ENCODE measurements at regions not wholly inside any gene's neighbourhood (a gene's known extent, or its start where the extent isn't known, plus 50 kb on each side); places are given as distances from the start of the nearest gene placed in this dataset.

DNA sequence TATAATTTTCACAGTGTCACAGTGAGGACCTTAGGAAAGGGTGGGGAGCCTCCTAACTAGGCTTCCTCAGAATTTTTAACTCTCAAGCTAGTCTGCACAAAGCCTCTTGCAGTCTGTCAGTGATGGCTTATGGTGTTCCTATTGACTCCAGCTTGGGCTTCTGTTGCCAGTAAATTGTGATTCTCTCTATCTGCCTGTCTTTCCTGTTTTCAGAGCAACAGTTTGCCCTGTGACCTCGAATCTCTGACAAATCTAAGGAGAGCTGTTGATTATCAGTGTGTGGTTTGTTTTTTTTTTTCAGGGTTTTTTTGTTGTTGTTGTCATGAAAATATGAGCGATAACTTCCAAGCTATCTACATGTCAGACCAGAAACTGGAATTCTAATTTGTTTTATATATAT is 423.2 kb upstream of the B3GALT2 start:
- H3K4me3 Mint-ChIP-seq: no peak overlapping the region
- H3K36me3 Mint-ChIP-seq (ENCODE audit: low read depth): no peaks in the 10 kb centered on the region
- H3K27me3 Mint-ChIP-seq (ENCODE audit: low read depth): no peaks in the 10 kb centered on the region

DNA sequence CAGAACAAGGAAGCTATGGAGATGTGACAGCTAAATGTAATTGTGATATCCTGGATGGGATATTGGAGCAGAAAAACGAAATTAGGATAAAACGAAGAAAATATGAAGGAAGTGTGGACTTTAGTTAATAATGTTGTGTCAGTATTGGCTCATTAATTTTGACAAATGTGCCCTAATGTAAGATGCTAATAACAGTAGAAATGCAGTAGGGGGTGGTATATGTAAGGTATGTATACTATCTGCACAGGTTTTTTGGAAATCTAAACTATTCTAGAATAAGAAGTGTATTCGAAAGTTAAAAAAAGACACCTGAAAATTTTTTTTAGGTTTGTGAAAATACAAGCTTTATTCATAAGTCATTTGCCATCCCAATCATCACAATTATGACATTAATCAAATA is 421.4 kb upstream of the B3GALT2 start:
- Mint-ChIP-seq H3K27ac (no peak overlapping the region), H3K27me3 (ENCODE audit: low read depth) (no peaks in the 10 kb centered on the region), H3K4me1 (no peaks in the 10 kb centered on the region), H3K36me3 (ENCODE audit: low read depth) (no peaks in the 10 kb centered on the region), H3K9me3 (peaks cover 7% of the 10 kb centered on the region), H3K4me3 (no peak overlapping the region)
- TF ChIP-seq CTCF (IDR thresholded peaks at IDR 0.05; ENCODE audit: unreplicated experiment in 3 of 3): no peak

More for the DNA sequence above, 423.2 kb upstream of the B3GALT2 start:
- no peak for TF ChIP-seq CTCF (IDR thresholded peaks at IDR 0.05; ENCODE audit: unreplicated experiment in 3 of 3)
- no peak overlapping the region for H3K27ac Mint-ChIP-seq
- peaks cover 7% of the 10 kb centered on the region for H3K9me3 Mint-ChIP-seq
- no peaks in the 10 kb centered on the region for H3K4me1 Mint-ChIP-seq

- no peak for TF ChIP-seq CTCF (IDR thresholded peaks at IDR 0.05; ENCODE audit: unreplicated experiment in 3 of 3)
Measured at GRCh38 chr1:193606035-193606434, 419.6 kb upstream of the B3GALT2 start.

DNA sequence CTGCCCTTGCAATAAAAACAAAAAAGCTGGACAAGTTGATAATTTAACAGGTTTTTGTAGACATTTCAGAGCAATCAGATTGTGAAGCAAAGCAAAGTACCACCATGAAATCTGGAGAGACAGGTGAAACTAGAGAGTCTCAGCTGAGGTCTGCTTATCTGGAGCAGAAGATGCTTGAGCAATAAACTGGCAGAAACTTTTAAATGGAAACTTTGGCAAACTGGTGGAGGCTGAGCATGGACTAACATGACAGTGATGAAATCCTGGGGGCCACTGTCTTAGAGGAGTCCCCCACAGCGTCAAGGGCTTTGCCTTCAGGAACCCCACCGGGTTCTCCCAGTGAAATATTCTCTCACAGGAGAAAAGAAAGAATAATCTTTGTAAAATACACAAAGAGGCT is 416.3 kb upstream of the B3GALT2 start:
- H3K4me3 Mint-ChIP-seq: no peak overlapping the region

More at GRCh38 chr1:193606035-193606434, 419.6 kb upstream of the B3GALT2 start:
- H3K4me3 Mint-ChIP-seq: no peak overlapping the region
- no peaks in the 10 kb centered on the region for H3K27me3 Mint-ChIP-seq (ENCODE audit: low read depth)
- peaks cover 7% of the 10 kb centered on the region for H3K9me3 Mint-ChIP-seq
- no peaks in the 10 kb centered on the region for H3K4me1 Mint-ChIP-seq
- H3K27ac Mint-ChIP-seq: no peak overlapping the region
- H3K36me3 Mint-ChIP-seq (ENCODE audit: low read depth): no peaks in the 10 kb centered on the region

GRCh38 chr1:193593147-193593885 is 406.9 kb upstream of the B3GALT2 start:
- Mint-ChIP-seq H3K27ac (no peak overlapping the region), H3K36me3 (ENCODE audit: low read depth) (no peaks in the 10 kb centered on the region), H3K27me3 (ENCODE audit: low read depth) (peaks cover 3% of the 10 kb centered on the region), H3K4me1 (peaks cover 19% of the 10 kb centered on the region), H3K9me3 (no peaks in the 10 kb centered on the region), H3K4me3 (no peak overlapping the region)
- TF ChIP-seq CTCF (IDR thresholded peaks at IDR 0.05; ENCODE audit: unreplicated experiment in 3 of 3): no peak

More for the DNA sequence above, 416.3 kb upstream of the B3GALT2 start:
- Mint-ChIP-seq H3K27ac (no peak overlapping the region), H3K9me3 (no peaks in the 10 kb centered on the region), H3K27me3 (ENCODE audit: low read depth) (no peaks in the 10 kb centered on the region), H3K4me1 (no peaks in the 10 kb centered on the region), H3K36me3 (ENCODE audit: low read depth) (no peaks in the 10 kb centered on the region)
- TF ChIP-seq CTCF (IDR thresholded peaks at IDR 0.05; ENCODE audit: unreplicated experiment in 3 of 3): no peak

GRCh38 chr1:193592317-193592716 is 405.9 kb upstream of the B3GALT2 start:
- no peak overlapping the region for H3K27ac Mint-ChIP-seq
- H3K4me1 Mint-ChIP-seq: peaks cover 21% of the 10 kb centered on the region
- peaks cover 3% of the 10 kb centered on the region for H3K27me3 Mint-ChIP-seq (ENCODE audit: low read depth)
- no peak for TF ChIP-seq CTCF (IDR thresholded peaks at IDR 0.05; ENCODE audit: unreplicated experiment in 3 of 3)
- H3K4me3 Mint-ChIP-seq: no peak overlapping the region
- no peaks in the 10 kb centered on the region for H3K9me3 Mint-ChIP-seq
- H3K36me3 Mint-ChIP-seq (ENCODE audit: low read depth): no peaks in the 10 kb centered on the region
